SK-N-MC (cell line): ENCODE measurements at regions not wholly inside any gene's neighbourhood (a gene's known extent, or its start where the extent isn't known, plus 50 kb on each side); places are given as distances from the start of the nearest gene placed in this dataset.

Experiments
- EZH2 ChIP-seq: fragments of 200-600 bp; sonication (generic); IDR thresholded peaks from one replicate; pipeline ENCODE4 v1.6.1; 2017; ENCODE audit warnings: antibody characterized with exemption
- POLR2AphosphoS5 ChIP-seq: IDR thresholded peaks from 2 replicates; pipeline ENCODE4 v1.6.1; 2012; ENCODE audit warnings: mild to moderate bottlenecking, low read depth, low read length, borderline replicate concordance

DNA sequence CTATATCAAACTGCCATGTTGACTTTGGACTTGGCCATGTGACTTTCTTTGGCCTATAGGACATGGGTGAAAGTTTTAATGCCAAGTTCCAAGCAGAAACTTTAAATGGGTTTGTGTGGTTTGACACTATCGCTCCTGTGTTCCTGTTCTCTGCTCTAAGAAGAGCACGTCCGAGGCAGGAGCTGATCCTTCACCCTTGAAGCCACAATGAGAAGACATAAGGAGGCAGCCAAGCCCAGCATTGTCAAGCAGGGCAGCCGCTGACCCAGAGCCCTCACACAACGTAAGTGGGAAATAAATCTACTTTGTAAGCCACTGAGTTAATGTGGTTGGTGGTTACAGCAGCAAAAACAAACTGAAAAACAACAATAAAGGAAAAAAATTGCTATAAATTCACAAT is 422.4 kb downstream of the PID1 start:
- TF ChIP-seq EZH2 (no peak), POLR2AphosphoS5 (no peak)
